ENCODE measurements at regions not wholly inside any gene's neighbourhood (a gene's known extent, or its start where the extent isn't known, plus 50 kb on each side); places are given as distances from the start of the nearest gene placed in this dataset.
"Not testable (repeated sequence)": the region's sequence is repeated elsewhere in the genome, so short reads cannot be mapped to it uniquely, and the experiment has no call there.

- H3K9me2 ChIP-seq (ENCODE audit: insufficient read depth) = no peaks in the 10 kb centered on the region
- H3K27me3 ChIP-seq (ENCODE audit: insufficient read depth, low read depth) = no peaks in the 10 kb centered on the region
- CTCF ChIA-PET = no interaction called here
- H3K27ac ChIP-seq = no peak overlapping the region
- TF ChIP-seq CTCF (conservative IDR thresholded peaks at IDR 0.05) (no peak), EZH2 (IDR thresholded peaks at IDR 0.05; ENCODE audit: low read depth) (no peak)
- peaks cover 6% of the 10 kb centered on the region; the same call in 1 of the 2 replicates for H3K9me3 ChIP-seq (ENCODE audit: insufficient read depth, low read depth)
- no peak overlapping the region for H3K4me3 ChIP-seq
- no peaks in the 10 kb centered on the region for H4K20me1 ChIP-seq (ENCODE audit: insufficient read depth)
- H3K4me1 ChIP-seq (replicated peaks; ENCODE audit: insufficient read depth) = peaks cover 3% of the 10 kb centered on the region
- H2AFZ ChIP-seq = no peak overlapping the region
- H3K4me2 ChIP-seq = no peak overlapping the region
- no TSS peak for BruUV-seq (replicated peaks)
- POLR2A ChIA-PET (ENCODE audit: unreplicated experiment) = no interaction called here
- DNase-seq = no peak
- H3F3A ChIP-seq (ENCODE audit: insufficient read depth, low read depth) = peaks cover under 1% of the 10 kb centered on the region
- no peaks in the 10 kb centered on the region for H3K36me3 ChIP-seq (ENCODE audit: low read depth)
- intact Hi-C loops (cut with micrococcal nuclease; ENCODE audit: unreplicated experiment) = loop anchor here (10.0 kb wide), 1 partner anchor 107 kb away; no protein-coding TSS in a partner anchor
- H3K79me2 ChIP-seq (ENCODE audit: low read depth) = no peaks in the 10 kb centered on the region
These were observed 93.3 kb upstream of the NAP1L1 start for GRCh38 chr12:76177821-76178220.

GRCh38 chr12:76176940-76177339 lies 92.5 kb upstream of the NAP1L1 start:
- no peak overlapping the region for H3K4me3 ChIP-seq
- POLR2A ChIA-PET (ENCODE audit: unreplicated experiment) = no interaction called here

GRCh38 chr12:76175946-76176345 lies 91.5 kb upstream of the NAP1L1 start:
- CTCF ChIA-PET; H3K36me3 ChIP-seq (ENCODE audit: low read depth); H3K27me3 ChIP-seq (ENCODE audit: insufficient read depth, low read depth); H2AFZ ChIP-seq; H3K4me2 ChIP-seq; BruUV-seq (replicated peaks); H3F3A ChIP-seq (ENCODE audit: insufficient read depth, low read depth); H3K4me1 ChIP-seq (replicated peaks; ENCODE audit: insufficient read depth); H4K20me1 ChIP-seq (ENCODE audit: insufficient read depth); DNase-seq; POLR2A ChIA-PET (ENCODE audit: unreplicated experiment); H3K9me3 ChIP-seq (ENCODE audit: insufficient read depth, low read depth); H3K4me3 ChIP-seq; H3K27ac ChIP-seq; H3K9me2 ChIP-seq (ENCODE audit: insufficient read depth); H3K79me2 ChIP-seq (ENCODE audit: low read depth): not testable (repeated sequence)
- intact Hi-C loops (cut with micrococcal nuclease; ENCODE audit: unreplicated experiment) = loop anchor here (10.0 kb wide), 1 partner anchor 109 kb away; no protein-coding TSS in a partner anchor

More at GRCh38 chr12:76176940-76177339, 92.5 kb upstream of the NAP1L1 start:
- Histone ChIP-seq H4K20me1 (ENCODE audit: insufficient read depth) (no peaks in the 10 kb centered on the region), H3F3A (ENCODE audit: insufficient read depth, low read depth) (no peaks in the 10 kb centered on the region), H3K9me2 (ENCODE audit: insufficient read depth) (no peaks in the 10 kb centered on the region), H3K27ac (no peak overlapping the region), H2AFZ (no peak overlapping the region), H3K27me3 (ENCODE audit: insufficient read depth, low read depth) (no peaks in the 10 kb centered on the region), H3K4me2 (no peak overlapping the region), H3K4me1 (replicated peaks; ENCODE audit: insufficient read depth) (no peaks in the 10 kb centered on the region), H3K9me3 (ENCODE audit: insufficient read depth, low read depth) (peaks cover 6% of the 10 kb centered on the region; the same call in 1 of the 2 replicates), H3K36me3 (ENCODE audit: low read depth) (no peaks in the 10 kb centered on the region), H3K79me2 (ENCODE audit: low read depth) (no peaks in the 10 kb centered on the region)
- no TSS peak for BruUV-seq (replicated peaks)
- no peak for DNase-seq
- CTCF ChIA-PET = no interaction called here
- TF ChIP-seq CTCF (conservative IDR thresholded peaks at IDR 0.05) (no peak), EZH2 (IDR thresholded peaks at IDR 0.05; ENCODE audit: low read depth) (no peak)
- intact Hi-C loops (cut with micrococcal nuclease; ENCODE audit: unreplicated experiment) = loop anchor here (10.0 kb wide), 1 partner anchor 108 kb away; no protein-coding TSS in a partner anchor

- intact Hi-C loops (cut with micrococcal nuclease; ENCODE audit: unreplicated experiment) = loop anchor here (10.0 kb wide), 1 partner anchor 111 kb away; no protein-coding TSS in a partner anchor
- H3K4me2 ChIP-seq = no peak overlapping the region
- H3K79me2 ChIP-seq (ENCODE audit: low read depth) = no peaks in the 10 kb centered on the region
- H3F3A ChIP-seq (ENCODE audit: insufficient read depth, low read depth) = no peaks in the 10 kb centered on the region
- no peak overlapping the region for H3K27ac ChIP-seq
- H3K9me3 ChIP-seq (ENCODE audit: insufficient read depth, low read depth) = no peaks in the 10 kb centered on the region; the same call in 1 of the 2 replicates
- BruUV-seq (replicated peaks) = no TSS peak
- ChIA-PET CTCF (no interaction called here), POLR2A (ENCODE audit: unreplicated experiment) (no interaction called here)
- no peak overlapping the region for H2AFZ ChIP-seq
- H3K9me2 ChIP-seq (ENCODE audit: insufficient read depth) = no peaks in the 10 kb centered on the region
- no peak for DNase-seq
- H4K20me1 ChIP-seq (ENCODE audit: insufficient read depth) = no peaks in the 10 kb centered on the region
- no peaks in the 10 kb centered on the region for H3K4me1 ChIP-seq (replicated peaks; ENCODE audit: insufficient read depth)
- H3K36me3 ChIP-seq (ENCODE audit: low read depth) = no peaks in the 10 kb centered on the region
- no peak for TF ChIP-seq CTCF (conservative IDR thresholded peaks at IDR 0.05)
- TF ChIP-seq EZH2 (IDR thresholded peaks at IDR 0.05; ENCODE audit: low read depth) = no peak
- no peaks in the 10 kb centered on the region for H3K27me3 ChIP-seq (ENCODE audit: insufficient read depth, low read depth)
- H3K4me3 ChIP-seq = no peak overlapping the region
These were observed 89.3 kb upstream of the NAP1L1 start for GRCh38 chr12:76173756-76174155.

Measured in PC-9 (cell line).